Testis (tissue), 2 donors: ENCODE measurements at regions not wholly inside any gene's neighbourhood (a gene's known extent, or its start where the extent isn't known, plus 50 kb on each side); places are given as distances from the start of the nearest gene placed in this dataset.

Source experiments
- POLR2A ChIP-seq: fragments of 450-650 bp; IDR thresholded peaks from one replicate; pipeline ENCODE4 v1.6.1; 2017; ENCODE audit warnings: antibody characterized with exemption, mild to moderate bottlenecking, moderate library complexity
- TF ChIP-seq, protein P1 (sequence below), 3 experiments: fragments of 450-650 bp in 2 of 3; fragments of 200-600 bp in 1 of 3; sonication (generic) in 1 of 3; IDR thresholded peaks; one replicate each; pipeline ENCODE4 v1.5.1; 2016 to 2019; ENCODE audit warnings: antibody characterized with exemption in 3 of 3, mild to moderate bottlenecking in 2 of 3, moderate library complexity in 1 of 3

GRCh38 chr18:2396162-2396505, 175.2 kb downstream of the METTL4 start:
- TF ChIP-seq, protein P1, sequence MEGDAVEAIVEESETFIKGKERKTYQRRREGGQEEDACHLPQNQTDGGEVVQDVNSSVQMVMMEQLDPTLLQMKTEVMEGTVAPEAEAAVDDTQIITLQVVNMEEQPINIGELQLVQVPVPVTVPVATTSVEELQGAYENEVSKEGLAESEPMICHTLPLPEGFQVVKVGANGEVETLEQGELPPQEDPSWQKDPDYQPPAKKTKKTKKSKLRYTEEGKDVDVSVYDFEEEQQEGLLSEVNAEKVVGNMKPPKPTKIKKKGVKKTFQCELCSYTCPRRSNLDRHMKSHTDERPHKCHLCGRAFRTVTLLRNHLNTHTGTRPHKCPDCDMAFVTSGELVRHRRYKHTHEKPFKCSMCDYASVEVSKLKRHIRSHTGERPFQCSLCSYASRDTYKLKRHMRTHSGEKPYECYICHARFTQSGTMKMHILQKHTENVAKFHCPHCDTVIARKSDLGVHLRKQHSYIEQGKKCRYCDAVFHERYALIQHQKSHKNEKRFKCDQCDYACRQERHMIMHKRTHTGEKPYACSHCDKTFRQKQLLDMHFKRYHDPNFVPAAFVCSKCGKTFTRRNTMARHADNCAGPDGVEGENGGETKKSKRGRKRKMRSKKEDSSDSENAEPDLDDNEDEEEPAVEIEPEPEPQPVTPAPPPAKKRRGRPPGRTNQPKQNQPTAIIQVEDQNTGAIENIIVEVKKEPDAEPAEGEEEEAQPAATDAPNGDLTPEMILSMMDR (IDR thresholded peaks at IDR 0.05): no peak
- no peak for TF ChIP-seq POLR2A
